Fibroblast of villous mesenchyme (primary cell): ENCODE measurements at regions not wholly inside any gene's neighbourhood (a gene's known extent, or its start where the extent isn't known, plus 50 kb on each side); places are given as distances from the start of the nearest gene placed in this dataset.
"Not testable (repeated sequence)": the region's sequence is repeated elsewhere in the genome, so short reads cannot be mapped to it uniquely, and the experiment has no call there.

Experiments used
- DNase-seq: peaks from one replicate; pipeline ENCODE4 v3.0.0-alpha.2; 2010; ENCODE audit warnings: low read depth
- H3K4me3 ChIP-seq: 2 replicates; pipeline ENCODE4 v1.5.1; 2011; ENCODE audit warnings: low read depth, mild to moderate bottlenecking, low read length
- TF ChIP-seq, protein P1 (sequence below): IDR thresholded peaks from 2 replicates; pipeline ENCODE4 v1.5.1; 2012; ENCODE audit warnings: low read depth, mild to moderate bottlenecking, low read length; ENCODE audit not compliant: insufficient read depth

DNA sequence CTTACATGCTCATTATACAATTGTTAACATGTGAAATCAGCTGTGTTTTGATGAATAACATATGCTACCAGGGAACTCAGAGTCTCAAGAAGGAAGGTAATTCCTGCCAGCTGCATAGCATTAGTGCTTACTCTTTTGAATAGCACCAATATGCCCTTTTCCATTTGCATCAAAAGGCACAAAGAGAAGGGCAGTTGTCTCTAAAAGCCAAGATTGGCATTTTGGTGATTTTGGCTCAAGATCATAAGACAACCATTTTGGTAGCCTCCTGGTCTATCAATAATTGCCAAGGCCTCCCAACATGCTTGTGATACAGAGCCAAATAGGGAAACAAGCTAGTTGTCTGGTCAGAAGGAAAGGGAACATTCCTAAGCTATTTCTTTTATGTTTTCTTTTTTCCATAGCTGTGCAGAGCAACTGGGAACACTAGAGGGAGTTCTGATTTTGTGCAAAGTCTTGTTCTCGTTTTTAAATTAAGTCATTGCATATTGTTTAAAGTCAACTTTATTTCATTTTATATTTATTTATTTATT lies 416.7 kb upstream of the CHORDC1 start:
- H3K4me3 ChIP-seq, result no peak overlapping the region
- no peak for DNase-seq
- TF ChIP-seq, protein P1, sequence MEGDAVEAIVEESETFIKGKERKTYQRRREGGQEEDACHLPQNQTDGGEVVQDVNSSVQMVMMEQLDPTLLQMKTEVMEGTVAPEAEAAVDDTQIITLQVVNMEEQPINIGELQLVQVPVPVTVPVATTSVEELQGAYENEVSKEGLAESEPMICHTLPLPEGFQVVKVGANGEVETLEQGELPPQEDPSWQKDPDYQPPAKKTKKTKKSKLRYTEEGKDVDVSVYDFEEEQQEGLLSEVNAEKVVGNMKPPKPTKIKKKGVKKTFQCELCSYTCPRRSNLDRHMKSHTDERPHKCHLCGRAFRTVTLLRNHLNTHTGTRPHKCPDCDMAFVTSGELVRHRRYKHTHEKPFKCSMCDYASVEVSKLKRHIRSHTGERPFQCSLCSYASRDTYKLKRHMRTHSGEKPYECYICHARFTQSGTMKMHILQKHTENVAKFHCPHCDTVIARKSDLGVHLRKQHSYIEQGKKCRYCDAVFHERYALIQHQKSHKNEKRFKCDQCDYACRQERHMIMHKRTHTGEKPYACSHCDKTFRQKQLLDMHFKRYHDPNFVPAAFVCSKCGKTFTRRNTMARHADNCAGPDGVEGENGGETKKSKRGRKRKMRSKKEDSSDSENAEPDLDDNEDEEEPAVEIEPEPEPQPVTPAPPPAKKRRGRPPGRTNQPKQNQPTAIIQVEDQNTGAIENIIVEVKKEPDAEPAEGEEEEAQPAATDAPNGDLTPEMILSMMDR, result no peak

DNA sequence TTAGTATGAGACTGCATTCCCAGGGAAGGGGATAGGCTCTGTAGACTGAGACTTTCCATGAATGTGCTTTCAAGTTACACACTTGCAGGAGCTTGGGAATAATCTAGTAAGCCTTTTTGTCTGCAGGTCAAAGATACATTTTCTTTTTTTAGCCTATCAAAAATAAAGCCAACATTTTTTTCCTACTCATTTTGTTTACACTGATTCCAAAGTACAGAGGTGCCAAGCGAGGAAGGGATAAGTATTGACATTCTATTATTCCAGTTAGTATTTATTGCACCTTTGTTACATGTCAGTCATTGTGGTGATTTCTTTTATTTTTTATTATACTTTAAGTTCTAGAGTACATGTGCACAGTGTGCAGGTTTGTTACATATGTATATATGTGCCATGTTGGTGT lies 413.0 kb upstream of the CHORDC1 start:
- DNase-seq, result no peak

DNA sequence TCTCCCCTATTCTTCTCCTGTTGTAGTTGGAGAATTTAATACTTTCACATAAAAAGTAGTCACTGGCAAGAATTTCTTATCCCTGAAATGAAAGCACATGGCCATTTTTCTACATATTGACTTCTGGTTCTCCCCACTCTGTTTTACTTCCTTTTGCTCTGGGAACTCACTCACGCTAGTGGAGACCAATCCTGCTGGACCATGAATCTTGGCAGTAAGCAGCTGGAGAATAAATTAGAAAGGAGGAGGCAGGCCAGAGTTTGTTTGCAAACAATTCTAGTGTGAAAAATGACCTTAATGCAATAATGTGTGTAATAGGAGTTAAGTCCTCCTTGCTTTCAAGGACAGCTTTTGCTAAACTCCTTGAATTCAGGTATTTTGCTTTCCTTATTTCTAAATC lies 412.3 kb upstream of the CHORDC1 start:
- TF ChIP-seq, protein P1, result no peak
- DNase-seq, result no peak

More for the DNA sequence above, 413.0 kb upstream of the CHORDC1 start:
- TF ChIP-seq, protein P1, result no peak
- H3K4me3 ChIP-seq, result no peak overlapping the region

DNA sequence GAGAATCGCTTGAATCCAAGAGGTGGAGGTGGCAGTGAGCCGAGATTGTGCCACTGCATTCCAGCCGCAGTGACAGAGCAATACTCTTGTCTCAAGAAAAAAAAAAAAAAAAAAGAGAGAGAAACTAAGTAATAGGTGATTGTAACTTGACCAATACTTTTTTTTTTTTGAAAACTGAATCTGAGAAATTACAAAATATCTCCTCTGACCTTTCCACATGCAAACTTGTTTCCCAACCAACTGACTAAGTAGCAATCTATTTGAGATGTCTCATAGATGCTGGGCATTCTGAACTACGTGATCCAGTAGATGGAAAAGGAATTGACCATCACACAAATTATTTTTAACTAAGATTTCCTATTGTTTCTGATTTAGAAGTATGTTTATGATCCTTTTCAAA lies 407.3 kb upstream of the CHORDC1 start:
- H3K4me3 ChIP-seq, result no peak overlapping the region
- DNase-seq, result no peak
- TF ChIP-seq, protein P1, result no peak

More for the DNA sequence above, 412.3 kb upstream of the CHORDC1 start:
- H3K4me3 ChIP-seq, result no peak overlapping the region

DNA sequence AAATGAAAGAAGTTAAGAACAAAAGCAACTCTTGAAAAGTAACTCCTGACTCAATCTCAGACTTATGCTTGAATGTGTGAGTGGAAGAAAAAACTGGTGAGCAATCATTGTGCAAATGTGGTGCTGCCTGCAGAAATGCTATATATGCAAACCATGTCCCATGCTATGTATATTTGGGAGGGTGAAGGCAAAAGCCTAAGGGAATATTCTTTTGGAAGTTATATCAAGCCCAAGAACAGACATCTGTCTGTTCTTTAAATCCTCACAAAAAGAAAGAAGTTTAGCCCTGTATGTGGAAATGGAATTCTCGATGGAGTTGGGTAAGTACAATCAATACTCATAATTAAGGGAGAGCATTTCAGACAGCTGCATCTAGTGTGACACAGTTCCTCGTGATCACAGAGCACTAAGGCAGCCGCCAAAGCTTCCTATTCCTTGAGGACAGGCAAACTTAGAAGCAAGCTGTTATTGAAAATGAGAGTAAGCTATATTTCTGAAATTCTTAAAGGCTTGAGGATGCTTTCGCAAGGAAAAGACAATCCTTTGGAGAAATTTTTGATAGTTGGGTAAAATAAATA lies 406.5 kb upstream of the CHORDC1 start:
- no peak for DNase-seq
- TF ChIP-seq, protein P1, result no peak
- no peak overlapping the region for H3K4me3 ChIP-seq

DNA sequence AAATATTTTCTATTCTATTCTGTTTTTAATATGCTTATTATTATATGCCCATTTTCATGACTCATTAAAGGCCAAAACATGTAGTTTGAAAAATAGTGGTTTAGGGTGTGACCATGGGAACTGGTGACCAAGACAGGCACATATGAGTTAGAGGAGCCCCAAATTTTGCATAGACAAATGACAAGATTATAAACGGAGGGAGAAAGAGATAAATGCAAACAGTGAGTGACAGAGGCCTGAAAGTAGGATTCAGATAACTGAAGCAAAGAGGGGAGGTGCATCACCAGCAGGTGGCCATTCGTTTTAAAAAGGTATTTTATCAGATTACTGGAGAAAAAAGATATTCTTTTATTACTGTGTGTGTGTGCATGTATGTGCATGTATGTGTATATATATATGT lies 391.5 kb upstream of the CHORDC1 start:
- H3K4me3 ChIP-seq, result no peak overlapping the region
- TF ChIP-seq, protein P1, result no peak
- no peak for DNase-seq

DNA sequence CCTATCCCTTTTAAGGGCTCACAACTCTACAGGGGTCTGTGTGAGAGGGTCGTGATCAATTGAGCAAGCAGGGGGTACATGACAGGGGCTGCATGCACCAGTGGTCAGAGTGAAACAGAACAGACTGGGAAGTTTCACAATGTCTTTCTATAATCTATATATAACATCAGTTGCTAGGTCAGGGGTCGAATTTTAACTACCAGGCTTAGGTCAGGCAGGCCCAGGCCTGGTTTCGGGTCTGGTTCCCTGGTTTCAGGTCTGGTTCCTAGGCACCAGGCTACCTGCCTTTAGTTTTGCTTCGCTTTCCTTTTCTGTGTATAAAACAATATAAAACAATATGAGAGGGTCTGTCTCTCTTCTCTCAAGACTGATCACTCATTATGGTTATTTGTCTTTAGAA lies 390.2 kb upstream of the CHORDC1 start:
- H3K4me3 ChIP-seq, DNase-seq: not testable (repeated sequence)
